HepG2 (cell line): ENCODE measurements at regions not wholly inside any gene's neighbourhood (a gene's known extent, or its start where the extent isn't known, plus 50 kb on each side); places are given as distances from the start of the nearest gene placed in this dataset.

Experiments used
- ATAC-seq: fragments of 200-7000 bp; cut with Tn5 transposase; 3 replicates; pipeline ENCODE4 v1.9.1; 2020; ENCODE audit warnings: mild to moderate bottlenecking, moderate library complexity
- BruUV-seq: library from RNA; stranded (reverse); fragments of 400-500 nt; replicated peaks from 2 replicates; lab custom pipeline; 2021; lab: Mats Ljungman, UMichigan
- CTCF ChIA-PET: fragments of 300-600 bp; formaldehyde crosslinking; extraction: SDS; loops from one replicate; lab custom pipeline; 2021; ENCODE audit warnings: low total read pairs, inconsistent platforms, low intra/inter-chr PET ratio; lab: Yijun Ruan, JAX
- POLR2A ChIA-PET: fragments of 350-600 bp; sonication (Branson Sonifier 250); formaldehyde crosslinking; loops from one replicate; lab custom pipeline; 2020; ENCODE audit warnings: antibody characterized with exemption, inconsistent platforms; lab: Yijun Ruan, JAX
- DNase-seq: peaks from one replicate; pipeline ENCODE4 v3.0.0-alpha.2; 2015; ENCODE audit warnings: low spot score
- FAIRE-seq: peaks from 3 replicates; lab custom pipeline; 2011; peaks lifted over from hg19 to GRCh38; lab: Jason Lieb, UNC
- H2AFZ ChIP-seq: one replicate; pipeline ENCODE4 v1.6.1; 2011; ENCODE audit warnings: low read length, inconsistent platforms
- H3K27ac ChIP-seq: fragments of 300-600 bp; 3 replicates; pipeline ENCODE4 v1.8.0; 2011; ENCODE audit warnings: mixed run types, mild to moderate bottlenecking, mixed read lengths, low read length, inconsistent platforms; ENCODE audit not compliant: insufficient read depth; ENCODE audit errors: extremely low read length
- H3K27me3 ChIP-seq, 2 experiments: fragments of 200-600 bp in 1 of 2; 2 replicates in 1 of 2; 3 replicates in 1 of 2; pipeline versions ENCODE4 v1.6.0 to v1.8.0; 2011; ENCODE audit warnings: low read length in 2 of 2, mild to moderate bottlenecking in 2 of 2, moderate library complexity in 2 of 2, inconsistent platforms in 1 of 2; ENCODE audit not compliant: insufficient read depth in 2 of 2, control insufficient read depth in 1 of 2
- H3K36me3 ChIP-seq, 2 experiments: fragments of 200-600 bp in 1 of 2; replicated peaks in 1 of 2; 2 replicates in 1 of 2; 3 replicates in 1 of 2; pipeline versions ENCODE4 v1.5.1 to v1.8.0; 2011; ENCODE audit warnings: low read length in 2 of 2, inconsistent platforms in 1 of 2; ENCODE audit not compliant: insufficient read depth in 2 of 2, control insufficient read depth in 1 of 2
- H3K4me1 ChIP-seq: 2 replicates; pipeline ENCODE4 v1.5.1; 2012; ENCODE audit warnings: low read length, inconsistent platforms; ENCODE audit not compliant: insufficient read depth
- H3K4me2 ChIP-seq: 2 replicates; pipeline ENCODE4 v1.6.0; 2011; ENCODE audit warnings: low read depth, low read length, inconsistent platforms
- H3K4me3 ChIP-seq, 3 experiments: fragments of 200-600 bp in 1 of 3; sonication (generic), shearing (Covaris generic) in 1 of 3; replicated peaks in 1 of 3; 2 replicates each; pipeline ENCODE4 v1.5.1; 2011 to 2016; ENCODE audit warnings: low read length in 3 of 3, inconsistent platforms in 2 of 3, low read depth in 2 of 3, mild to moderate bottlenecking in 2 of 3, control low read depth in 1 of 3, mixed read lengths in 1 of 3; ENCODE audit not compliant: insufficient read depth in 1 of 3
- H3K79me2 ChIP-seq: one replicate; pipeline ENCODE4 v1.6.1; 2011; ENCODE audit warnings: low read length, inconsistent platforms; ENCODE audit not compliant: insufficient read depth
- H3K9ac ChIP-seq: 2 replicates; pipeline ENCODE4 v1.6.0; 2011; ENCODE audit warnings: mild to moderate bottlenecking, low read depth, low read length, inconsistent platforms; ENCODE audit not compliant: insufficient read depth
- H3K9me3 ChIP-seq: 2 replicates; pipeline ENCODE4 v1.5.1; 2012; ENCODE audit warnings: mild to moderate bottlenecking, low read length
- H4K20me1 ChIP-seq: 2 replicates; pipeline ENCODE4 v1.6.0; 2011; ENCODE audit warnings: inconsistent platforms, mild to moderate bottlenecking, low read length, moderate library complexity; ENCODE audit not compliant: insufficient read depth
- BCL3 ChIP-seq: sonication (generic); formaldehyde crosslinking; IDR thresholded peaks from 2 replicates; pipeline ENCODE4 v1.5.1; 2020; ENCODE audit warnings: mild to moderate bottlenecking, missing genetic modification reagents, moderate library complexity
- GZF1 ChIP-seq: sonication (generic); formaldehyde crosslinking; IDR thresholded peaks from 2 replicates; pipeline ENCODE4 v1.5.1; 2020; ENCODE audit warnings: mild to moderate bottlenecking, missing genetic modification reagents
- KDM5B ChIP-seq: sonication (generic); formaldehyde crosslinking; IDR thresholded peaks from 2 replicates; pipeline ENCODE4 v1.4.0; 2020; ENCODE audit warnings: missing genetic modification reagents, mild to moderate bottlenecking, borderline replicate concordance
- MED1 ChIP-seq: sonication (generic); formaldehyde crosslinking; IDR thresholded peaks from 2 replicates; pipeline ENCODE4 v1.4.0; 2020; ENCODE audit warnings: missing genetic modification reagents
- SETDB1 ChIP-seq: sonication (generic); formaldehyde crosslinking; IDR thresholded peaks from 2 replicates; pipeline ENCODE4 v1.5.1; 2020; ENCODE audit warnings: missing genetic modification reagents, mild to moderate bottlenecking, borderline replicate concordance
- SP5 ChIP-seq: IDR thresholded peaks from 2 replicates; pipeline ENCODE4 v1.6.1; 2016; ENCODE audit warnings: low read depth, borderline replicate concordance
- TGIF2 ChIP-seq: IDR thresholded peaks from 2 replicates; pipeline ENCODE4 v1.6.1; 2016; ENCODE audit warnings: control low read depth, missing compliant biosample characterization
- XRCC5 ChIP-seq: fragments of 200-400 bp; formaldehyde crosslinking; optimal IDR thresholded peaks from 2 replicates; pipeline ENCODE3; 2017; ENCODE audit warnings: mild to moderate bottlenecking, low read length
- ZBTB40 ChIP-seq, 2 experiments: fragments of 450-650 bp in 1 of 2; sonication (generic) in 1 of 2; formaldehyde crosslinking in 1 of 2; IDR thresholded peaks; 2 replicates each; pipeline versions ENCODE4 v1.6.1 to v1.8.0; 2016 to 2022; ENCODE audit warnings: antibody characterized with exemption in 1 of 2, mild to moderate bottlenecking in 1 of 2, missing genetic modification reagents in 1 of 2
- ZFP36L2 ChIP-seq: sonication (generic); formaldehyde crosslinking; IDR thresholded peaks from 2 replicates; pipeline ENCODE4 v1.4.0; 2020; ENCODE audit warnings: missing genetic modification reagents
- ZFP62 ChIP-seq: sonication (generic); formaldehyde crosslinking; IDR thresholded peaks from 2 replicates; pipeline ENCODE4 v1.4.0; 2020; ENCODE audit warnings: missing genetic modification reagents
- ZNF432 ChIP-seq: sonication (generic); formaldehyde crosslinking; IDR thresholded peaks from 2 replicates; pipeline ENCODE4 v1.5.0; 2020; ENCODE audit warnings: missing genetic modification reagents, mild to moderate bottlenecking, borderline replicate concordance
- ZNF44 ChIP-seq: sonication (generic); formaldehyde crosslinking; IDR thresholded peaks from 2 replicates; pipeline ENCODE4 v1.5.1; 2020; ENCODE audit warnings: mild to moderate bottlenecking, missing genetic modification reagents
- ZNF558 ChIP-seq: sonication (generic); formaldehyde crosslinking; IDR thresholded peaks from 2 replicates; pipeline ENCODE4 v1.9.0; 2022; ENCODE audit warnings: mild to moderate bottlenecking, missing genetic modification reagents, borderline replicate concordance
- ZNF564 ChIP-seq: sonication (generic); formaldehyde crosslinking; IDR thresholded peaks from 2 replicates; pipeline ENCODE4 v1.8.1; 2023; ENCODE audit warnings: mild to moderate bottlenecking, missing genetic modification reagents
- ZNF772 ChIP-seq: sonication (generic); formaldehyde crosslinking; IDR thresholded peaks from 2 replicates; pipeline ENCODE4 v1.5.0; 2020; ENCODE audit warnings: mild to moderate bottlenecking, missing genetic modification reagents
- WGBS: methylation state at CpG from one replicate; pipeline ENCODE4 v1.1.6; 2017; ENCODE audit warnings: low lambda C conversion rate; 5-methylcytosine and 5-hydroxymethylcytosine counted together
- in situ Hi-C: cut with HindIII; loops from 2 replicates; pipeline ENCODE4 v1.10.0; 2017; ENCODE audit warnings: low pct_unique_long_range_greater_than_20kb; ENCODE audit not compliant: extremely low pct_ligation_motif_present
- intact Hi-C: fragments of 100-400 bp; cut with micrococcal nuclease; formaldehyde crosslinking; loops from one replicate; pipeline ENCODE4 v1.10.0; 2022; ENCODE audit not compliant: unreplicated experiment

- TF ChIP-seq ZNF564 (CRISPR knock-in tag) (no peak), ZNF44 (CRISPR knock-in tag) (no peak), ZFP62 (CRISPR knock-in tag) (no peak), GZF1 (no peak)
Observed at GRCh38 chr9:1235650-1236049, 185.5 kb downstream of the DMRT2 start (continued).

GRCh38 chr9:1236061-1236460 is 185.9 kb downstream of the DMRT2 start:
- BruUV-seq = no TSS peak
- Histone ChIP-seq H3K27me3 (no peaks in the 10 kb centered on the region), H3K9me3 (no peaks in the 10 kb centered on the region), H3K9ac (no peak overlapping the region), H2AFZ (no peak overlapping the region), H4K20me1 (no peaks in the 10 kb centered on the region), H3K79me2 (no peaks in the 10 kb centered on the region), H3K4me2 (no peak overlapping the region), H3K4me3 (no peak overlapping the region), H3K4me1 (peaks cover 21% of the 10 kb centered on the region), H3K27ac (no peak overlapping the region), H3K36me3 (no peaks in the 10 kb centered on the region)
- in situ Hi-C loops = no loop called here
- intact Hi-C loops = no loop called here
- FAIRE-seq = no peak
- no peak for DNase-seq
- ChIA-PET CTCF (no interaction called here), POLR2A (no interaction called here)
- 0% methylated on average over 2 of the region's 2 CpGs for WGBS
- ATAC-seq = no peak
- TF ChIP-seq XRCC5 = no peak
- TF ChIP-seq ZNF432 (CRISPR knock-in tag) = no peak
- no peak for TF ChIP-seq ZBTB40 (IDR thresholded peaks at IDR 0.05)
- TF ChIP-seq ZBTB40 (CRISPR knock-in tag; IDR thresholded peaks at IDR 0.05) = no peak
- TF ChIP-seq MED1 = no peak
- TF ChIP-seq ZNF558 (CRISPR knock-in tag) = no peak
- no peak for TF ChIP-seq BCL3 (CRISPR knock-in tag)
- TF ChIP-seq SETDB1 = no peak
- no peak for TF ChIP-seq KDM5B (CRISPR knock-in tag)
- TF ChIP-seq TGIF2 (CRISPR knock-in tag) = no peak
- TF ChIP-seq ZFP36L2 (CRISPR knock-in tag) = no peak
- no peak for TF ChIP-seq SP5 (CRISPR knock-in tag)
- no peak for TF ChIP-seq ZNF772 (CRISPR knock-in tag)
